A172 (cell line): ENCODE measurements at regions not wholly inside any gene's neighbourhood (a gene's known extent, or its start where the extent isn't known, plus 50 kb on each side); places are given as distances from the start of the nearest gene placed in this dataset.

ENCODE experiments used
- DNase-seq: peaks from one replicate; pipeline ENCODE4 v3.0.0-alpha.2; 2015; ENCODE audit warnings: low spot score

- no peak for DNase-seq
Measured at GRCh38 chr2:10237392-10238321, 65.0 kb upstream of the HPCAL1 start.

GRCh38 chr2:10238396-10238795, 64.3 kb upstream of the HPCAL1 start:
- DNase-seq: no peak

GRCh38 chr2:10238991-10239485, 63.7 kb upstream of the HPCAL1 start:
- DNase-seq: no peak

- no peak for DNase-seq
Measured at GRCh38 chr2:10239561-10239967, 63.1 kb upstream of the HPCAL1 start.

- no peak for DNase-seq
Measured at GRCh38 chr2:10240161-10240681, 62.5 kb upstream of the HPCAL1 start.

GRCh38 chr2:10240911-10241610, 61.6 kb upstream of the HPCAL1 start:
- DNase-seq: no peak

- no peak for DNase-seq
Measured at GRCh38 chr2:10241641-10242430, 60.9 kb upstream of the HPCAL1 start.

GRCh38 chr2:10242451-10242850, 60.3 kb upstream of the HPCAL1 start:
- DNase-seq: no peak

GRCh38 chr2:10242998-10243925, 59.4 kb upstream of the HPCAL1 start:
- DNase-seq: no peak

- DNase-seq: no peak
Measured at GRCh38 chr2:10243926-10244270, 58.8 kb upstream of the HPCAL1 start.

GRCh38 chr2:10245021-10245420, 57.7 kb upstream of the HPCAL1 start:
- DNase-seq: no peak

GRCh38 chr2:10245661-10246060, 57.0 kb upstream of the HPCAL1 start:
- DNase-seq: no peak

- no peak for DNase-seq
Measured at GRCh38 chr2:10246370-10246769, 56.3 kb upstream of the HPCAL1 start.

- no peak for DNase-seq
Measured at GRCh38 chr2:10246831-10247230, 55.9 kb upstream of the HPCAL1 start.

GRCh38 chr2:10249798-10250197, 52.9 kb upstream of the HPCAL1 start:
- no peak for DNase-seq

- no peak for DNase-seq
Measured at GRCh38 chr2:10252224-10252623, 50.5 kb upstream of the HPCAL1 start.

- no peak for DNase-seq
Measured at GRCh38 chr2:10252661-10253060, 50.0 kb upstream of the HPCAL1 start.
